Esophagus (tissue), 2 donors: ENCODE measurements at regions not wholly inside any gene's neighbourhood (a gene's known extent, or its start where the extent isn't known, plus 50 kb on each side); places are given as distances from the start of the nearest gene placed in this dataset.

ENCODE experiments used
- H3K27ac ChIP-seq, 2 donors: one replicate each; pipeline ENCODE4 v1.5.1; 2013; ENCODE audit warnings: low read depth in 2 of 2, mild to moderate bottlenecking in 2 of 2, inconsistent platforms in 1 of 2, low read length in 1 of 2, moderate library complexity in 1 of 2
- H3K27me3 ChIP-seq, 2 donors: one replicate each; pipeline ENCODE4 v1.6.1; 2013; ENCODE audit warnings: low read length in 2 of 2, control low read depth in 1 of 2, mild to moderate bottlenecking in 1 of 2; ENCODE audit not compliant: insufficient read depth in 2 of 2, control insufficient read depth in 1 of 2
- H3K36me3 ChIP-seq, 2 donors: one replicate each; pipeline ENCODE4 v1.6.1; 2013; ENCODE audit warnings: low read length in 1 of 2; ENCODE audit not compliant: control insufficient read depth in 2 of 2, insufficient read depth in 2 of 2
- H3K4me1 ChIP-seq, 2 donors: one replicate each; pipeline ENCODE4 v1.6.1; 2013; ENCODE audit warnings: low read length in 1 of 2; ENCODE audit not compliant: control insufficient read depth in 2 of 2, insufficient read depth in 2 of 2
- H3K4me3 ChIP-seq, 2 donors: one replicate each; pipeline ENCODE4 v1.5.1; 2013; ENCODE audit warnings: low read length in 2 of 2, mild to moderate bottlenecking in 2 of 2, low read depth in 1 of 2, moderate library complexity in 1 of 2
- H3K9me3 ChIP-seq, 2 donors: one replicate each; pipeline ENCODE4 v1.6.1; 2013; ENCODE audit warnings: mild to moderate bottlenecking in 2 of 2, low read depth in 1 of 2, low read length in 1 of 2, moderate library complexity in 1 of 2; ENCODE audit not compliant: control insufficient read depth in 2 of 2, insufficient read depth in 1 of 2
- WGBS, 2 donors: extraction: QIAGEN DNeasy Blood & Tissue Kit; methylation state at CpG; one replicate each; pipeline ENCODE4 v1.1.7; 2013; 5-methylcytosine and 5-hydroxymethylcytosine counted together
- donor health status: healthy with polysubstance abuse.
- donor health status: Bipolar disorder and iron deficiency.

DNA sequence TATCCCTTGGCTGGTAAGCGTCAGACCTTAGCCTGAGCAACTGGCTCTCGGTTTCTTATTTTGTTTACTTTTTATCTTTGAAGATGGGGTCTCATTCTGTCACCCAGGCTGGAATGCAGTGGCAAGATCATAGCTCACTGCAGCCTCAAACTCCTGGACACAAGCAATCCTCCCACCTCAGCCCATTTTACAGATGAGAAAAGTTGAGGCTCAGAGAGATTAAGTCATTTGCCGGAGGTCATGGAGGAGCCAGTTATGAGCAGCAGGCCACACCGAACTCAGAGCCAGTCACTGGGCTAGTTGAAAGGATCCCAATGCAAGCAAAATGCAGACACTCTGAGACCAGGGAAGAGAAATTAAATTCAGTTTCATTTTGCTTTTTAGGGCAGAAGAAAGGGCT is 293.6 kb downstream of the SHQ1 start:
- no peaks in the 10 kb centered on the region for H3K4me1 ChIP-seq
- H3K27me3 ChIP-seq = no peaks in the 10 kb centered on the region
- 90% methylated on average over 4 of the region's 4 CpGs for whole genome bisulfite sequencing, 2 donors
- H3K27ac ChIP-seq = no peak overlapping the region
- H3K4me3 ChIP-seq = no peak overlapping the region
- no peaks in the 10 kb centered on the region for H3K36me3 ChIP-seq
- no peaks in the 10 kb centered on the region for H3K9me3 ChIP-seq

DNA sequence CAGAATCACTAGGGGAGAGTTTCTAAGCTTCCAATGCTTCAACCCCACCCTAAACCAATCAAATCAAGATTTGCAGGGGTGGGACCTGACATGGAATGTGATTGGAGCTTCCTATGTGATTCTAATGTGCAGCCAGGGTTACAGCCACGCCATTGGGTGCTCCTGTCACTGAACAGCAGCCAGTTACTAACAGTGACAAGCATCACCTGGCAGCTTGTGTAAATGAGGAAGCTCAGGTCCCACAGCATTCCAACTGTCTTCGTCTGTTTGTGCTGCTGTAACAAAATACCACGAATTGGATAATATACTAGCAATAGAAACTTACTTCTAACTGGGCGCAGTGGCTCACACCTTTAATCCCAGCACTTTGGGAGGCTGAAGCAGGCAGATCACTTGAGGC is 294.9 kb downstream of the SHQ1 start:
- 72 to 78% methylated on average over 4 of the region's 4 CpGs for WGBS, 2 donors
- H3K4me1 ChIP-seq = peaks cover 0 to 3% of the 10 kb centered on the region in 2 donors
- no peaks in the 10 kb centered on the region for H3K27me3 ChIP-seq
- H3K4me3 ChIP-seq = no peak overlapping the region
- H3K27ac ChIP-seq = no peak overlapping the region
- H3K9me3 ChIP-seq = no peaks in the 10 kb centered on the region
- H3K36me3 ChIP-seq = no peaks in the 10 kb centered on the region

DNA sequence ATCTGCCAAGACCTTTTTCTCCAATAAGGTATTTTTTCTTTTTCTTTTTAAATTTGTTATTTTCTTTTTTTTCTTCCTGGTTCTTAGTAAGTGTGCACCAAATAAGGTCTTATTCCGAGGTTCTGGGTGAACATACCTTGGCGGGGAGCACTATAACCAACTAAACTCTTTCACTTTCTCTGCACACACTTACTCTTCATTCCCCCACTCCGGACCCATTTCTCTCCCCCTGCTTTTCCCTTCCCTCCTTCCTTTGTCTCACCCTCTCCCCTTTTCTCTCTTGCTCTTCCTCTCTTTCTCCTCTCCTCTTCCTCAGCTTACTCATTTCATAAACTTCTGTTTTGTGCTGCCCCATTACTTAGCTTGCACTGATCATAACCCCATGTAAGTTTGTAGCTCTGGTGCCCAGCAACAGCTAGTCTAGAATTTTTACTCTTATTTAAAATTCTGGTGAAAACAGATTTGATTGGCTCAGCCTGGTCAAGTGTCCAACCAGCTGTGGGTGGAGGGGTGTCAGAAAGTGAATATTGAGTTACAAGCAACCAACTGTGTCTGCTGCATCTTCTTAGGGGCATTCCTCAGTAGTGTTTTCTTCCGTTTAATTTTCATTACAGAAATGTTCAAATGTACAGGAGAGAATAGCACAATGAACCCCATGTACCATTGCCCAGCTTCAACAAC is 297.5 kb downstream of the SHQ1 start:
- H3K36me3 ChIP-seq = no peaks in the 10 kb centered on the region
- no peak overlapping the region for H3K4me3 ChIP-seq
- 90 to 99% methylated on average over 4 of the region's 4 CpGs for WGBS, 2 donors
- no peaks in the 10 kb centered on the region for H3K27me3 ChIP-seq
- H3K9me3 ChIP-seq = no peaks in the 10 kb centered on the region
- no peak overlapping the region for H3K27ac ChIP-seq
- peaks cover 0 to 3% of the 10 kb centered on the region in 2 donors for H3K4me1 ChIP-seq

DNA sequence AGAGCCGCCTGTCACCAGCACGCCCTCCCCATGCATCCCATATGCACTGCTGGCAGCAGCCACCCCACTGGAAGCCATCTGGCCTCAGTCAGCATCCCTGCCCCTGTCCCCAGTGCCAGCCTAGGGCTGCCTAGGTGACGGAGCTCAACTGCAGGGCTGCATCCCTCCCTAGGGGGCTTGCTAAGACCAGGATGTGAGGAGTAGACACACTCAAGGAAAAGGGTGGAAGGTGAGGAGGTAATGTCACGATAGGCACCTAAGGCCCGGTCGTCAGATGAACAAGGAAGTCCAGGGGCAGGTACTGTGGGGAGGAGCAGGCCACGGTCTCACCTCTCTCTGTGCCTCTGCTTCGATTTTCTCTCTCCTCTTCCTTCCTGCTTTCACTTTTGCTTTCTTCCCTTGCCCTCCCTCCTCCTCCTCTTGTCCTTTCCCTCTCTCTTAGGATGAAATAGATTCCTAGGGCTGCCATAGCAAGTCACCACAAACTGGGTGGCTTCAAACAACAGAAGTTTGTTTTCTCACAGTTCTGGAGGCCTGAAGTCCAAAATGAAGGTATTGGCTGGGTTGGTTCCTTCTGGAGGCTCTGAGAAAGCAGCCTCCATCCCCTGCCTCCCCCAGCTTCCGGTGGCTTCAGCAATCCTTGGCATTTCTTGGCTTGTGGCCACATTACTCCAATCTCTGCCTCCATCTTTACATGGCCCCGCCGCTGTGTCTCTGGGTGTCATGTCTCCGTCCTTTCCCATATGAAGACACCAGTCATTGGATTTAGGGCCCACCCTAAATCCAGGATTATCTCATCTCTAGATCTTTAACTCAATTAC is 298.3 kb downstream of the SHQ1 start:
- Histone ChIP-seq H3K36me3 (no peaks in the 10 kb centered on the region), H3K9me3 (no peaks in the 10 kb centered on the region), H3K4me3 (no peak overlapping the region), H3K27ac (no peak overlapping the region), H3K4me1 (peaks cover 0 to 3% of the 10 kb centered on the region in 2 donors), H3K27me3 (no peaks in the 10 kb centered on the region)
- WGBS, 2 donors = 79 to 81% methylated on average over 12 of the region's 12 CpGs

DNA sequence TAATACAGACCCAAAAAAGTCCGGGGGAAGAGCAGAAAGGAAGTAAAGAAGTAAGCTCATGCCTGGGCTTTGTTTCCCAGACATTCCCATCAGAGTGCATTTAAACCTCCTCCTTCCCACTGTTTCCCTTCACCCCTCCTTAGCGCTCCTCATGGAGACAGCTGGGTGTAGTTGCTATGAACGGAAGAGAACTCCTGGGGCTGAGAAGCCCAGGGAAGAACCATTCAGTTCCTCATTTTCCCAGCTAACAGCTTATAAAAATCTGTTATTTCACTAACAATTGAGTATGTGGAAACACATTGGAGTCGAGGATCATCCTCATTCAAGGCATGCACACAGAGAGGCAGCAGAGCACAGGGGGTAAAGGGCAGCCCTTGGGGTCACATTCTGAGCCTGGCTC is 299.3 kb downstream of the SHQ1 start:
- no peaks in the 10 kb centered on the region for H3K27me3 ChIP-seq
- peaks cover 0 to 3% of the 10 kb centered on the region in 2 donors for H3K4me1 ChIP-seq
- H3K36me3 ChIP-seq = no peaks in the 10 kb centered on the region
- WGBS, 2 donors = 76 to 84% methylated on average over 4 of the region's 4 CpGs
- no peak overlapping the region for H3K27ac ChIP-seq
- H3K9me3 ChIP-seq = no peaks in the 10 kb centered on the region
- no peak overlapping the region for H3K4me3 ChIP-seq

DNA sequence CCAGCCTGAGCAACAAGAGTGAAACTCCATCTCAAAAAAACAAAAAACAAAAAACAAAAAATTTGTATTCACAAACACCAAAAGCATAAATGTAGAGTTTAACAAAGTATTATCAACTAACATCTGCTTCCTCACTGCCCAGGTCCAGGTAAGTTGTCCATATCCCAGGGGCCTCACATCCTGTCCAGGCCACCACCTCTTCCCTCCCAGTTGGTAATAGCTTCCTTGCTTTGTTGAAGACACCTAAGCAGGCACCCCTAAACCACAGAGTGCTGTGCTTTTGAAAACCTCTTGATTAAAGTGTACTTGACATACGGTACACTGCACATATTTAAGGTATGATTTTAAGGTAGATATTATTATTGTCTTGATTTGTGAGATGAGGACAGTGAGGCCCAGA is 299.8 kb downstream of the SHQ1 start:
- Histone ChIP-seq H3K27ac (no peak overlapping the region), H3K4me1 (peaks cover 0 to 3% of the 10 kb centered on the region in 2 donors), H3K27me3 (no peaks in the 10 kb centered on the region), H3K4me3 (no peak overlapping the region), H3K9me3 (no peaks in the 10 kb centered on the region), H3K36me3 (no peaks in the 10 kb centered on the region)
- WGBS, 2 donors = 0 to 40% methylated on average over 1 of the region's 1 CpG

DNA sequence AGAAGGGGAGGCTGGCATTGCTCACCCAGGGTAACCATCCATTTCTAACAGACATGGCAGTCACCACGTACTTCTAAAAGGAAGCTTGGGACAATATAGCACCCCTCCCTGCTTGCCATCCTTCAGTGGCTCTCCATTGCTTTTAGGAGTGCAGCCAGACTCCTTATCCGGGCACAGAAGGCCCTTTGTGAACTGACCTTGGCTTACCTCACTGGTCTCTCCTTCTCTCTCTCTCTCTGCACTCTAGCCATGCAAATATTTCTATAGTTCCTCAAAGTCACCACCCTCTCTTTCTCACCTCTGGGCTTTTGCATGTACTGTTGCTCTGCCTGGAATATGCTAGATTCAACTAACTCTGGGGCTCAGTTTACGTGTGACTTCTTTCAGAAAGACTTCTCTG is 301.1 kb downstream of the SHQ1 start:
- no peaks in the 10 kb centered on the region for H3K36me3 ChIP-seq
- H3K9me3 ChIP-seq = no peaks in the 10 kb centered on the region
- no peak overlapping the region for H3K4me3 ChIP-seq
- 85 to 90% methylated on average over 3 of the region's 3 CpGs for WGBS, 2 donors
- no peak overlapping the region for H3K27ac ChIP-seq
- H3K27me3 ChIP-seq = no peaks in the 10 kb centered on the region
- H3K4me1 ChIP-seq = peaks cover 0 to 3% of the 10 kb centered on the region in 2 donors

DNA sequence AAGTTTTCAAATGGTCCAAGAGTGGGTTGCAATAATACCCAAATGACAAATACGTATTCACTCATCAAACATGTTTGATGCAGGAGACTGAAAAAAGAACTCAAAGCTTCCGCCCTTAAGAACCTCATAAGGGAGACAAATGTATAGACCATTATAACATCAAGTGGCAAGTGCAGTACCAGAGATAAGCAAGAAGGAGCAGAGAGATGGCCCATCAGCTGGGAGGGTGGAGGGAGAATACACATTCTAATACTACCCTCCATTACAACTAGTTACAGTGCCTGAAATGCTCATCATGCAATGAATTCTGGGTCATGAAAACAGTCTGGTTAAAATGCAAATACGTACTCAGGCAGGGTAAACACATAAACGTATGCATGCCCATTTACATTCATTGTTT is 304.0 kb downstream of the SHQ1 start:
- Histone ChIP-seq H3K36me3 (no peaks in the 10 kb centered on the region), H3K27ac (no peak overlapping the region), H3K4me1 (no peaks in the 10 kb centered on the region), H3K27me3 (no peaks in the 10 kb centered on the region), H3K9me3 (no peaks in the 10 kb centered on the region), H3K4me3 (no peak overlapping the region)
- WGBS, 2 donors = 85 to 93% methylated on average over 4 of the region's 4 CpGs

DNA sequence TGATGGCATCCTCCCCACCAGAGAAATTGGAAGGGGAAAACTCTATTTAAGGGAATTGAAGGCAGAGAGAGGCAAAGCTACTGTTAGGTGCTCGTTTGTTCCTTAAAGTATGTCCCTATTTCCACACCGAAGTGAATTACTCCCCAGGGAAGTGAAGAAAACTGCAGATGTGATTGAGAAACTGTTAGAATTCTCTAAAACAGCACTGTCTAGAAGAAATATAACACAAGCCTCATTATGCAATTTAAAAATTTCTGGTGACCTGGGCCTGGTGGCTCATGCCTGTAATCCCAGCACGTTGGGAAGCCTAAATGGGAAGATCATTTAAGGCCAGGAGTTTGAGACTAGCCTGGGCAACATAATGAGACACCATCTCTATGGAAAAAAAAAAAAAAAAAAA is 305.0 kb downstream of the SHQ1 start:
- no peaks in the 10 kb centered on the region for H3K9me3 ChIP-seq
- 76 to 86% methylated on average over 3 of the region's 3 CpGs for WGBS, 2 donors
- no peak overlapping the region for H3K27ac ChIP-seq
- no peaks in the 10 kb centered on the region for H3K36me3 ChIP-seq
- H3K4me3 ChIP-seq = no peak overlapping the region
- no peaks in the 10 kb centered on the region for H3K4me1 ChIP-seq
- H3K27me3 ChIP-seq = no peaks in the 10 kb centered on the region

DNA sequence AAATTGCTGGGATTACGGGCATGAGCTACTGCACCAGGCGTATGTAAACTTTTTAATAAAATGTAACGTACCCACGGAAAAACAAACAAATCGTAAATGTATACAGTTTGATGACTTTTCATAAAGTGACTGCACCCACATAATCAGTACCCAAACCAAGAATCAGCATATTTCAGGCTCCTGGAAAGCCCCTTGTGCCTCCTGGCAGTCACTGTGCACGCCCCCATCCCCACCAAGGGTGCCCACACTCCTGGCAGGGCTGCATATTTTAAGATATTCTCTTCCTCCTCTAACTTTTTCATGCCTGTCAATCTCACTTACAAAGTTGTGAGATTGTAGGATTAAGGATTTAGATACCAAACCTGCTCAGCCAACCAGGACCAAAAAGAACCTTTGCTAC is 305.5 kb downstream of the SHQ1 start:
- Histone ChIP-seq H3K36me3 (no peaks in the 10 kb centered on the region), H3K4me3 (no peak overlapping the region), H3K4me1 (no peaks in the 10 kb centered on the region), H3K9me3 (no peaks in the 10 kb centered on the region), H3K27me3 (no peaks in the 10 kb centered on the region), H3K27ac (no peak overlapping the region)
- 87 to 89% methylated on average over 6 of the region's 6 CpGs for WGBS, 2 donors
